ENCODE measurements at regions not wholly inside any gene's neighbourhood (a gene's known extent, or its start where the extent isn't known, plus 50 kb on each side); places are given as distances from the start of the nearest gene placed in this dataset.

DNA sequence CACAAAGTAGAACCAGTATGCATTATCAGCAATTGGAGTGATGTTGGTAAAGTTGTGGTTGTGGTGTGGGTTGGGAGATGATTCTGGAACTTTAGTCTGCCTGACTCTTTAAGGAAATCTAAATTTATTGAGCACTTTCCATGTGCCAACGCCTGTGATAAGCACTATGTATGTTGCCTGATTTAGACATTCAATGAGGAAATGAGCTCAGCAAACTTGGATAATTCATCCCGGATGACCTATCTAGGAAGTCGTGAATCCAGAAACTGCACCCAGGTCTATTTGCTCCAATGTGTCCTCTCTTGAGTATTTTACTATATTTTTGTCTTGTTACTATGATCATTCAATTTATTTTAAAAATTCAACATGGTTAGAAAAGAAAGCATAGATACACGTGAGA, 400.8 kb upstream of the MMADHC start:
- intact Hi-C loops (cut with DNase I), result no loop called here
- TF ChIP-seq EP300 (IDR thresholded peaks at IDR 0.05), result no peak
- no peak for TF ChIP-seq POLR2A (IDR thresholded peaks at IDR 0.05)
- TF ChIP-seq CTCF (IDR thresholded peaks at IDR 0.05), result no peak
- no peaks in the 10 kb centered on the region for H3K27me3 ChIP-seq

GRCh38 chr2:149986861-149987260, 399.3 kb upstream of the MMADHC start:
- no peaks in the 10 kb centered on the region for H3K27me3 ChIP-seq
- H3K4me3 ChIP-seq, result no peak overlapping the region
- no peak for DNase-seq
- no peaks in the 10 kb centered on the region for H3K4me1 ChIP-seq (ENCODE audit: insufficient read depth)
- TF ChIP-seq CTCF (IDR thresholded peaks at IDR 0.05) (no peak), EP300 (IDR thresholded peaks at IDR 0.05) (no peak), POLR2A (IDR thresholded peaks at IDR 0.05) (no peak)
- no peak overlapping the region for H3K27ac ChIP-seq
- no peaks in the 10 kb centered on the region for H3K36me3 ChIP-seq
- intact Hi-C loops (cut with DNase I), result no loop called here
- no peaks in the 10 kb centered on the region for H3K9me3 ChIP-seq
- WGBS, 3 donors, result 83 to 87% (median 84%) methylated on average over 2 of the region's 2 CpGs

More for the DNA sequence above, 400.8 kb upstream of the MMADHC start:
- no peak overlapping the region for H3K4me3 ChIP-seq
- WGBS, 3 donors, result 82 to 89% (median 84%) methylated on average over 4 of the region's 4 CpGs
- no peaks in the 10 kb centered on the region for H3K9me3 ChIP-seq
- no peak overlapping the region for H3K27ac ChIP-seq
- DNase-seq, result no peak
- no peaks in the 10 kb centered on the region for H3K4me1 ChIP-seq (ENCODE audit: insufficient read depth)
- no peaks in the 10 kb centered on the region for H3K36me3 ChIP-seq

DNA sequence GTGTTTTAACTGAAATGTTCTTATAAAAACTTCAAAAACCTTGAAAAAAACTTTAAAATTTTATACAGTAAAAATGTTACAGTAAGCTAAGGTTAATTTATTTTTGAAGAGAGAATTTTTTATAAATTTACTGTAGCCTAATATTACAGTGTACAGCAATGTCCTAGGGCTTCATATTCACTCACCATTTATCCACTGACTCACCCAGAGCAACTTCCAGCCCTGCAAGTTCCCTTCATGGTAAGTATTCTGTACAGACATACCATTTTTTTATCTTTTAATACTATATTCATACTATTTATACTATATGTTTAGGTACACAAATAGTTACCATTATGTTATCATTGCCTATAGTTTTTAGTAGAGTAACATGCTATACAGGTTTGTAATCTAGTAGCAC, 396.7 kb upstream of the MMADHC start:
- no peaks in the 10 kb centered on the region for H3K4me1 ChIP-seq (ENCODE audit: insufficient read depth)
- no peaks in the 10 kb centered on the region for H3K27me3 ChIP-seq
- H3K36me3 ChIP-seq, result no peaks in the 10 kb centered on the region
- no peak for DNase-seq
- no peak overlapping the region for H3K4me3 ChIP-seq
- H3K27ac ChIP-seq, result no peak overlapping the region
- H3K9me3 ChIP-seq, result no peaks in the 10 kb centered on the region
- no peak for TF ChIP-seq CTCF (IDR thresholded peaks at IDR 0.05)
- no peak for TF ChIP-seq POLR2A (IDR thresholded peaks at IDR 0.05)
- no peak for TF ChIP-seq EP300 (IDR thresholded peaks at IDR 0.05)
- intact Hi-C loops (cut with DNase I), result no loop called here

DNA sequence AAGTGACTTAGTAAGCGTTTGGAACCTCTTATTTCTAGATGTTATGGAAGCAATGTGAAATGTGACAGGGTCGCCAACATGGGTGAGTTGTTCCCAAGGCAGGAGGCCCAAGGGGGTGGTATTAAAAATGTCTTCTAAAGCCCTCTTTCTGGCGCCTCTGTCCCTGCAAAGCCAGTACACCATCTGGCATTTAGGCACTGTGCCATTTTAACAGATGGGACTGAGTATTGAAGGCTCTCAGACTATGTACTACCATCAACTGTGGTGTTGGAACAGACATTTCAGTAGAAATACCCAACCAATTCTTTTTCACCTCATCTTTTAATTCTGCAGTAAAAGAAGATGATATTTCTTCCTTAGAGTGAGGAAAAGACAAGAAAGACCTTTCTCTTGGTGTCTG, 384.5 kb upstream of the MMADHC start:
- intact Hi-C loops (cut with DNase I), result no loop called here
- H3K4me3 ChIP-seq, result no peak overlapping the region
- TF ChIP-seq POLR2A (IDR thresholded peaks at IDR 0.05) (no peak), CTCF (IDR thresholded peaks at IDR 0.05) (no peak), EP300 (IDR thresholded peaks at IDR 0.05) (no peak)
- WGBS, 3 donors, result 49 to 60% (median 53%) methylated on average over 3 of the region's 3 CpGs
- no peak overlapping the region for H3K27ac ChIP-seq
- H3K9me3 ChIP-seq, result no peaks in the 10 kb centered on the region
- H3K27me3 ChIP-seq, result no peaks in the 10 kb centered on the region
- no peaks in the 10 kb centered on the region for H3K36me3 ChIP-seq
- no peak for DNase-seq
- peaks cover 1% of the 10 kb centered on the region for H3K4me1 ChIP-seq (ENCODE audit: insufficient read depth)
